PC-3 (cell line): ENCODE measurements at regions not wholly inside any gene's neighbourhood (a gene's known extent, or its start where the extent isn't known, plus 50 kb on each side); places are given as distances from the start of the nearest gene placed in this dataset.

Experiments
- CTCF ChIP-seq: fragments of 300-600 bp; sonication (generic); conservative IDR thresholded peaks from 2 replicates; pipeline ENCODE4 v1.5.1; 2017; ENCODE audit warnings: antibody characterized with exemption, low read depth, mild to moderate bottlenecking, low read length
- EZH2 ChIP-seq: fragments of 300-600 bp; sonication (generic); IDR thresholded peaks from one replicate; pipeline ENCODE4 v1.6.1; 2017; ENCODE audit warnings: antibody characterized with exemption, mild to moderate bottlenecking, low read length; ENCODE audit not compliant: unreplicated experiment

- TF ChIP-seq EZH2 = no peak
- no peak for TF ChIP-seq CTCF
These were observed 75.6 kb upstream of the KRTAP11-1 start for GRCh38 chr21:30957010-30957409.
